ENCODE measurements at regions not wholly inside any gene's neighbourhood (a gene's known extent, or its start where the extent isn't known, plus 50 kb on each side); places are given as distances from the start of the nearest gene placed in this dataset.

DNA sequence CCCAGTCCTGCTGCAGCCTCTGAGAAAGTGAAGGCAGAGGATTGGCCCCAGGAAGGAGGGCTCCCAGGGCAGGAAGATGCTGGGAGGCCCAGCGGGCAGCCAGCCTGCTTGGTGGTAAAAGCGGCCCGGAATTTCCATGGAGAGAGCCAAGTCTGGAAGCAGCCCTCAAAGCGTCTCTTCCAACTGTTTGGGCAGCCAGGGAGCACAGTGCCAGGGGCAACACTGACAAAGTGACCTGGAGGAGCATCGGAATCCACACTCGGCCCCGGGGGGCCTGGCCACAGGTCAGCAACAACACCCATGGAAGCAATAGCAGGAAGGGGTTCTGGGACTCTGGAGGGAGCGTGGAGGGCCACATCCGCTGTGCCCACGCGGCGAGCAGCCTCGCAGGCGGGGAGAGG lies 63.2 kb upstream of the FGFR2 start:
- no peak for DNase-seq

DNA sequence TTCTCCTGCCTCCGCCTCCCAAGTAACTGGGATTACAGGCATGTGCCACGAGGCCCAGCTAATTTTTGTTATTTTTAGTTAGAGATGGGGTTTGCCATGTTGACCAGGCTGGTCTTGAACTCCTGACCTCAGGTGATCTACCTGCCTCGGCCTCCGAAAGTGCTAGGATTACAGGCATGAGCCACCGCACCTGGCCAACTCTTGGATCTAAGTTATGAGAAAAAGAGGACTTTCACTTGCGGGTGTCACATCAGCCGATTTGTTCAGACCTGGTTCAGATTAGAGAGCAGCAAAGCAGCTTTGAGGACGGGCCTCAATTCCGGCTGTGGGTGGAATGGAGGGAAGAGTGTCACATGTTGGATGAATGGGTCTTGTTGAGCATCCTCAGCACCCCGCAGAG lies 61.0 kb upstream of the FGFR2 start:
- no peak for DNase-seq

DNA sequence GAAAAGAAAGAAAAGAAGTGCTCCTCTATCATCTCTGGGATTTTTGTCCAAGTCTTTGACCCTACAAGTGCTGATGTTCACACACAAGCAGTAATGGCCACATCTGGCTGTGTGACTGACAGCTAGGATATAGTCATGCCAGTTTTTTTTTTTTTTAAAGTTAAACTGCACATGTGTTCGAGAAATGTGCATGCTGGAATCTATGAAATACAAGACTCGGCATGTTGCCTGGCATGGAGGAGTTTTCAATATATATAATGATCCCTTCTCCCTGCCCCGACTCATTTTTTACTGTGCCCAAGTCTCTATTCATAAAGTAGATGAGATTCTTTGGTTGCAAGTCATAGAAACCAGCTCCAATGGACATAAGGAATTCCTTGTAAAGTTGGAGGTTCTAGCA lies 60.4 kb upstream of the FGFR2 start:
- DNase-seq, result no peak

DNA sequence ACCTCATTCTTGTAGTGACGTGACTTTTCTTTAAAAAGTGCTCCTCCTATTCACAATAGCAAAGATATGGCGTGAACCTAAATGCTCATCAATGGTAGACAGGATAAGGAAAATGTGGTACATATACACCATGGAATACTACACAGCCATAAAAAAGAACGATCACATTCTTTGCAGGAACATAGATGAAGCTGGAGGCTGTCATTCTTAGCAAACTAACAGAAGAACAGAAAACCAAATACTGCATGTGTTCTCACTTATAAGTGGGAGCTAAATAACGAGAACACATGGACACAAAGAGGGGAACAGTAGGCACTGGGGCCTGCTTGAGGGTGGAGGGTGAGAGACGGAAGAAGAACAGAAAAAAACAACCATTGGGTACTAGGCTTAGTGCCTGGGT lies 59.9 kb upstream of the FGFR2 start:
- DNase-seq, result no peak

DNA sequence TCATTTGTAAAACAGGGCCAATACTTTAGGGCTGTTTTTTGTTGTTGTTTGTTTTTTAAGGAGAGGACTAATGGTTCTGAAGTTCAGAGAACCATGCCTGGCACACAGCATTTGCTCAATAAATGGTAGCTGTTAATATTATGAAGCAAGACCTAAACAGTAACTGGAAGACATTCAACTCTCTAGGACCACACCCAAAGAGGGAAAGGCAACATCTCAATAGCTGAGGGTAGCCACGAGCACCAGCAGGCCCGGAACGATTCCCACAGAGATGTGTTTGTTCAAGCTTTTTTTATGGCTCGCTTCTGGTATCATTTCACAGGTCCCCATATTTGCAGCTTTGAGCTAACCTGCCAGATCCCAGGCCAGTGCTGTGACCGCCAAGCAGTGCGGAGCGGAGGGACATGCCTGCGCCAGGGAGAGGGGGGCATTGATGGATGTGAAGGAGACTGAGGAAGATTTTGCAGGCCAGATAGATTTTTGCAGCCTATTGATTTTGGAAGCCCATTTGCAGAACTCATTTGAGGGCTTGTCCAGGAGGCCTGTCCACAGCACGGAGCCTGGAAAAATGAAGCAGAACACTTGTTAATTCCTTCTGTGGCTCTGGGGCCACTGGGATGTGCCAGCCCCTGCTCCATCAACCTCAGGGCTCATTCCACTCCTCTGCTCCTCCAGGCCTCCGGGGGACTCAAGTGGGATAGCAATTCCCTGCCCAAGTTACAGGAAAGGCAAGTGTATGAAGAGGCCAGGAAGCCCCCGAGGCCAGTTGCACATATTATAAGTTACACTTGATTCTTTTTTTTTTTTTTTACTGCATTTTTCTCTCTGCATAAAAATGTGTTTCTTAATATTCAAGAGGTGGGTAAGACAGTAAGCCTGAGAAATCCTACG lies 57.3 kb upstream of the FGFR2 start:
- DNase-seq, result peak in 1 of 3 experiments; percentile 7

DNA sequence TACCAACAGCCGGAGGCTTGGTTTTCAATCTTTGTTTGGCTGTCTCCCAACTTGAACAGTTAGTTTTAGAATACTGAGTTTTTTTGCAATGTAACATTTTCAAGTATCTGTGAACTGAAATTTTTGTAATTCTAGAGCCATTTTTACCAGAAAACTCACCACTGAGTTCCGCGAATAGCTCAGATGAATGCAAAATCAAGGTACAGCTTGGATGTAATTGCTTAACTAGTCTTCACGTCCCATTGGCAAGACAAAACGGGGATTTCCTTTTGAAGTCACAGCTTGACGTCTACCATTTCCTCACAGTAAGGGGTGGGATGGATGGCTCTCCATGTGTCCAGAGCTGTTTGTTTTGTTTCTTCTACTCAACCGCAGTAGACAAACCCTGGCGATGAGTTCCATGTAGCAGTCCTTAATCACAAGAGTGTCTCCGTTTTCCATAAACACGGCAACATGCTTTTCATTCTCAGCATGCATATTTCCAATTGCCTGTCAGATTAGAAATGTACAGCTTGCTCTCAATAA lies 55.8 kb upstream of the FGFR2 start:
- peak in 2 of 3 experiments; percentile 7 to 87 for DNase-seq

DNA sequence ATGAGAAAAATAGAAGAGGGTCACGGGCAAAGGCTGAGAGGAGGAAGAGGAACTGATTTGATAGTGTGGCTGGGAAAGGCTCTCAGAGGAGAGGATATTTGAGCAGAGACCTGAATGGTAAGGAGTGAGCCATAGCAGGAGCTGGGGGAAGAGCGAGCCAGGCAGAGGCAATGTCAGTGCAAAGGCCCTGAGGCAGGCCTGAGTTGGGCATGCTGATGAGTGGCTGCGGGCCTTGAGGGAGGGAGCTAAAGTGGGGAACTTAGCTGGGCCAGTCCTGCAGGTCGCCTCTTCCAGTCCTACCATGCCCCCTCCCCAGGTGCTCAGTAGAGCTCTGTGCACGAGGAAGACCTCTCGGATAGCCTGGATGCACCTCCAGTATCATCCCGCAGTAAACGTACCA lies 55.4 kb upstream of the FGFR2 start:
- no peak for DNase-seq

DNA sequence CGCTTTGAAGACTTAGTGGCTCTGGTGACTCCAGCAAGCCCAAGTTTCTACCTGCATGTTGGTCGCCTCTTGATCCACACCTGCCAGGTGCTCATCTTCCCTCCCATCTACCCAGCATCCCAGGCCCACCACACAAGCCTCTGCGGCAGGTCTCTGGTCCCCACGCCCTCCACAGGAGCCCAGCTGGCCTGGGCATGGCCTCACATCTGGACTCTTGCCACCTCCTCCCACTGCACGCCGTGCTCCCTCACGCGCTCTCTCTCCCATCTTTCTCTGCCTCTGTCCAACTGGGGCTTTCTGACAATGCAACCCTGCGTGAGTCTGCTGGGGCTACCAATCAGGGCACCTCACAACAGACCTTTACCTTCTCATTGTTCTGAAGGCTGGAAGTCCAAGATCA lies 50.2 kb upstream of the FGFR2 start:
- DNase-seq, result no peak

DNA sequence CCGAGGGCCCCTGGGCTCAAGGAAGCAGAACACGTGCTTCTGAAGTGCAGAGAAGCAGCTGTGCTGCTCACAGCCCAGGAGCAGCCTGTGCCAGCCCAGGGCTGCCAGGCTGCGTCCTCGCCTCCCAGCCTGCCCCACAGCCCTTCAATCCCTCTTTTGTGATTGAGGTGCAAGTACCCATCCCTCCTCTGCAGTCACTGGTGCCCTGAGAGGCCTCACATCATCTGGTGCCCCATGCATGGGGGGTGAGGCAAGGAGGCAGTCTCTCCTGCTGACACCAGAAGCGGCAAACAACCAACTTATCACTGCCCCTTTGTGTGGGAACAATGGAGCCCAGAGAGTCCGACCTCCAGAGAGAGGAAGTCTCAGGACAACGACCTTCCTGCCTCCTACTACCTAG lies 49.8 kb upstream of the FGFR2 start:
- DNase-seq, result no peak

Data from NCI-H1417 (cell line).